ENCODE measurements at regions not wholly inside any gene's neighbourhood (a gene's known extent, or its start where the extent isn't known, plus 50 kb on each side); places are given as distances from the start of the nearest gene placed in this dataset.

DNA sequence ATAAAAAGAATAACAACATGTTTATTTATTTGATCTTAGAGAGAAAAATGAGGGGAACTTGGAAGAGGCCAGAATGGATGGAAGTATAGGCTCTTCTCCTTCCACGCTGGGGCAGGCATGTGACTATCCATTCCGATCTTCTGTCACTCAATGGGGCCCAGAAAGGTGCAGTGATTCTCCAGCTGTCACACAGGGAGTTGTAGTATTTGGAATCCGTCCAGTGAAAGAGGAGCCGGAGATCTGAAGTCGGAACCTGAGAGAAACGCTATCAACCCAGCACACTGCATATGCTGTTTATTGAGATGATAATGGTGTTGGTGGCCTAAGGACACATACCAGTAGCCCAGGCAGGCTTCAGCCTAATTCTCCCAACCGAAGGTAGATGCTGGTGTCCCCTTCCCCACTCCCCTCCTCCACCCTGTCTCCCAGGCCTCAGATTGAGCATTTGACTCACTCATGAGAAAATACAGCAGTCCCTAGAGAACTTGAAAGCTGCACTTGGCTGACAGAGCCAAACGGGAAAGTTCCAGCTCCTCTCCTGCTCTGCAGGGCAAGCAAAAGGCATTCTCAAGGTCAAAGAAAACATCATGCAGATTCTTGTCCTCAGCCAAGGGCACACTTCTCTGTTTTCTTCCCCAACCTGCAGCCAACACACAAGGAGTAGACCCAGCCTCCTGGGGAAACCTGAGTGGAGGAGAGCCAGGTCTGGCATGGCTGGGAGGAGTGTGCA, 100.4 kb downstream of the IRF2BPL start:
- Histone ChIP-seq H3K4me3 (no peak overlapping the region), H3K9me3 (no peaks in the 10 kb centered on the region), H3K4me1 (ENCODE audit: low read depth) (no peaks in the 10 kb centered on the region), H3K36me3 (ENCODE audit: low read depth) (no peaks in the 10 kb centered on the region)
- TF ChIP-seq, protein P1, sequence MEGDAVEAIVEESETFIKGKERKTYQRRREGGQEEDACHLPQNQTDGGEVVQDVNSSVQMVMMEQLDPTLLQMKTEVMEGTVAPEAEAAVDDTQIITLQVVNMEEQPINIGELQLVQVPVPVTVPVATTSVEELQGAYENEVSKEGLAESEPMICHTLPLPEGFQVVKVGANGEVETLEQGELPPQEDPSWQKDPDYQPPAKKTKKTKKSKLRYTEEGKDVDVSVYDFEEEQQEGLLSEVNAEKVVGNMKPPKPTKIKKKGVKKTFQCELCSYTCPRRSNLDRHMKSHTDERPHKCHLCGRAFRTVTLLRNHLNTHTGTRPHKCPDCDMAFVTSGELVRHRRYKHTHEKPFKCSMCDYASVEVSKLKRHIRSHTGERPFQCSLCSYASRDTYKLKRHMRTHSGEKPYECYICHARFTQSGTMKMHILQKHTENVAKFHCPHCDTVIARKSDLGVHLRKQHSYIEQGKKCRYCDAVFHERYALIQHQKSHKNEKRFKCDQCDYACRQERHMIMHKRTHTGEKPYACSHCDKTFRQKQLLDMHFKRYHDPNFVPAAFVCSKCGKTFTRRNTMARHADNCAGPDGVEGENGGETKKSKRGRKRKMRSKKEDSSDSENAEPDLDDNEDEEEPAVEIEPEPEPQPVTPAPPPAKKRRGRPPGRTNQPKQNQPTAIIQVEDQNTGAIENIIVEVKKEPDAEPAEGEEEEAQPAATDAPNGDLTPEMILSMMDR (IDR thresholded peaks at IDR 0.05): no peak
- ATAC-seq (no peak), DNase-seq (no peak)
- intact Hi-C loops (cut with DNase I, micrococcal nuclease): no loop called here

DNA sequence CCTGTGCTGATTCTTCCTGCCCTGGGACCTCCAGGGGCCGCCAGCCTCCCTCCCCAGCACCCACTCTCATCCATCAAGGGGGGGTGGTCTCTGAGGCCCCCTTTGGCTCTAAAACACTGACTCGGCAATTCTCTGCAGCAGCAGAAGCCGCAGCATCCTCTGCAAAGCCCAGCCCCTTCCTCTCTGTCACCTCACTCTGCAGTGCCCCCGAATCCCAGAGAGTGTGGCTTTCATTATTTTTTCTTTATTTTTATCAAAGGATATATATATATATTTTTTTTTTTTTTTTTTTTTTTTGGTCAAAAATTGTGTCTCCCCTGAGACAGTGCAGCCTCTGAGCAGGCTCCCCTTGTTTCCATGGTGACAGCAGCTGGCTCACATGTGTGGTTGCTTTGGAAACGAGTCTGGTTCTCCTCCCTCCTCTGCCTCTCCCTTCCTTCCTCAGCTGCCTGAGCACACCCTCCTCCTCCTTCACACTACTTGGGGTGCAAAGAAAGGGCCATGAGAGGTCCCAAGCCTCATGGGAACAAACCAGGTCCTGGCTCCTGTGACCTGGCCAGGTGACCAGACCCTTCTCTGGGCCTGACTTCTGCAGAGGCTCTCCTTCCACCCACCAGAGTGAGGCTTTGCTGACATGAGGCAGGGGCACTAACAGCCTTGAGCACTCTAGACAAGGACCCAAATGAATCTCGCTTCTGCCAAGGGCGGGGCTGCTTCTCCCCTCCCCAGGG, 100.5 kb downstream of the LRRC74A start:
- DNase-seq (no peak), ATAC-seq (peak; percentile 49)

DNA sequence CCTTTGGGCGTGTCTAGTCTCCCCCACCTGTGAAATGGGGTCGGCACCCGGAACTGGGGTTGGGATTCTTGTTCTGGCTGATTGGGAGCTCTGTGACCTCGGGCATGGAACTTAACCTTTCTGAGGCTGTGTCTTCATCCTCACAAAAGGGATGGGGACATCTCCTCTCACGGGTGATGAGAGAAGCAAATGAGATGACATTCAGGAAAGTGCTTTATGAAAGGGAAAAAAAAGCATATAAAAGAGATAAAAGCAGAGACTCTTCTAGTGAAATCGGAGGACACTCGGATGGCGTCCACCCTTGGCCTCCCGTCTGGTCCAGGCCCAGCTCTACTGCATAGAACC, 98.9 kb downstream of the LRRC74A start:
- DNase-seq: no peak
- TF ChIP-seq, protein P1 (IDR thresholded peaks at IDR 0.05): no peak
- Histone ChIP-seq H3K4me1 (ENCODE audit: low read depth) (peaks cover 3% of the 10 kb centered on the region), H3K36me3 (ENCODE audit: low read depth) (no peaks in the 10 kb centered on the region), H3K4me3 (no peak overlapping the region), H3K9me3 (no peaks in the 10 kb centered on the region)
- intact Hi-C loops (cut with DNase I, micrococcal nuclease): no loop called here
- ATAC-seq: no peak

More for the DNA sequence above, 100.5 kb downstream of the LRRC74A start:
- no peaks in the 10 kb centered on the region for H3K9me3 ChIP-seq
- no peaks in the 10 kb centered on the region for H3K36me3 ChIP-seq (ENCODE audit: low read depth)
- intact Hi-C loops (cut with DNase I, micrococcal nuclease): no loop called here
- no peak overlapping the region for H3K4me3 ChIP-seq
- H3K4me1 ChIP-seq (ENCODE audit: low read depth): no peaks in the 10 kb centered on the region
- TF ChIP-seq, protein P1 (IDR thresholded peaks at IDR 0.05): no peak

DNA sequence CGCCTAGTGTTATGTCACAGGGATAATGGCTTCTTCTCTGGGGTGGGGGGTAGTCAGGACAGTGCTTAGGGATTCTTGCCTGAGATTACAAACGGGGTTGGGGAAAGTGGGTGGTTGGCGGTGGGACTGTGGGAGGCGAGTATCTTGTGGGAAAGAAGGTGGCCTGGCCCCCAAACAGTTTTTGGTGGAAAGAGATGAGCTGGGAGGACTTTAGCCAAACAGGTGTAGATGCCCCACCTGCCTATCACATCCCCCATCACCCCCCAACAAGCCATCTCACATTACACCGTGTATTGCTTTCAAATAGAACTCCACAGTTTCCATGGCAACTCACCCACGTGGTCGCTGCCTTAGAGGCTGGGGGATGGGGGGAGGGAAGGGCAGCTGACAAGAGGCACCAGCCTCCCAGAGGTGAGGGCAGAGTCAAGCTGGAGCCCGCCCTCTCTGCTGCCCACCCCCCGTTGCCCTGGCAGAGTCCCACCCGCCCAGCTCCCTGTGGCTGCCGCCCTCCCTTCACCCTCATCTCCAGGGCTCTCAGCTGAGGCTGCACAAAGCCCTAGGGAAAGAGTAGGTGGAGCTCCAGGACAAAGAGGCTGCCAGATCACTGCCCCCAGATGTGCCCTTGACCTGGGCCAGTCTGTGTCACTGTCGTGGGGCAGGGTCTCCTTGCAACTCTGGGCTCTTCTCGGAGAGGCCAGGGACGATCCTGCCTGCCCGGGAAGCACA, 98.3 kb downstream of the LRRC74A start:
- Histone ChIP-seq H3K9me3 (no peaks in the 10 kb centered on the region), H3K4me3 (no peak overlapping the region), H3K36me3 (ENCODE audit: low read depth) (no peaks in the 10 kb centered on the region), H3K4me1 (ENCODE audit: low read depth) (peaks cover 8% of the 10 kb centered on the region)
- intact Hi-C loops (cut with DNase I, micrococcal nuclease): no loop called here
- TF ChIP-seq, protein P1 (IDR thresholded peaks at IDR 0.05): no peak
- ATAC-seq (no peak), DNase-seq (no peak)

DNA sequence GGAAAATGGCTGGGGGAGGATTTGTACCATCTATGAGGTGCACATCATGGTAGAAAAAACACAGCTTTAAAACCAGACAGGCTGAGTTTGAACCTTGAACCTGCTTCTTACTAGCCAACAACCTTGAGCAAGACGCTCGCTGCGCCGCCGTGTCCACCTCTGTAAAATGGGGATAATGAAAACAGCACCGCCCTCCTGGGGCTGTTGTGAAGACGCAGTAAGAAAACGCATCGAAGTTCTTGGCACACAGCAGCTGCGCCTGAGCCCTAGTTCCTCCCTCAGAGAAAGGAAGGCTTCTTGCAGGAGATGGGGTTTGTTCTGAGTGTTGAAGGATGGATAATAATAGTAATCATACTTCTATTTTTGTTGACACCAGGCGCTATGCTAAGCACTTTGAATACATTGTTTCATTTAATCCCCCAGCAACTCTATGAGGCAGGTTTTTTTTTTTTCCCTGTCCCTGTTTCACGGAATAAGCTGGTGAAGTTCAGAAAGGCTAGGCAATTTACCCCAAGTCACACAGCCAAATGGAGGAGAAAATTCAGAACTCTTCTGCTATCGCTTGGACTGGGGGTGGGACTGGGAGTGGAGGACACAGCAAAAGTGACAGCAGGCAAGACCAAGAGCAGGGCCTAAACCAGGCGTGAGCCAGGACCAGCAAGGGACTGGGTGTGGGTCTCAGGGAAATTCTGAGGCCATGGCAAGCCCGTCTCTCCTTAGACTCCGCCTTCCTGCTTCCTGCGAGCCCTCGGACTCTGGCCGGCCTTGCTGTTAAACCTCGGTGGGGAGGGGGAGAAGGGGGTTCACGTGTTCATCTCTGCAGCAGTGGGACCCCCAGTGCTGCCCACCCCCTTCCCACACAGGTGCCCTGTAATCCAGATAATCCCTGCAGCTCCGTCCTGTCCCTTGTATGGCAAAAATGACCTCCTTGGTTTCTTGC, 97.5 kb downstream of the LRRC74A start:
- Histone ChIP-seq H3K4me3 (no peak overlapping the region), H3K36me3 (ENCODE audit: low read depth) (no peaks in the 10 kb centered on the region), H3K9me3 (no peaks in the 10 kb centered on the region), H3K4me1 (ENCODE audit: low read depth) (peaks cover 16% of the 10 kb centered on the region)
- ATAC-seq (no peak), DNase-seq (no peak)
- TF ChIP-seq, protein P1 (IDR thresholded peaks at IDR 0.05): no peak
- intact Hi-C loops (cut with DNase I, micrococcal nuclease): no loop called here

Measured in mucosa of descending colon (tissue), 3 donors.